HG02943 (cell line): ENCODE measurements at regions not wholly inside any gene's neighbourhood (a gene's known extent, or its start where the extent isn't known, plus 50 kb on each side); places are given as distances from the start of the nearest gene placed in this dataset.
"Not testable (repeated sequence)": the region's sequence is repeated elsewhere in the genome, so short reads cannot be mapped to it uniquely, and the experiment has no call there.

ENCODE experiments used
- ATAC-seq: cut with Tn5 transposase; IDR thresholded peaks from one replicate; pipeline ENCODE4 v1.9.1; 2021; ENCODE audit warnings: mild to moderate bottlenecking, low read depth, moderate library complexity; ENCODE audit not compliant: unreplicated experiment

GRCh38 chr12:75690296-75690955 lies 179.0 kb upstream of the KRR1 start:
- ATAC-seq = no peak

GRCh38 chr12:75686233-75686632 lies 174.8 kb upstream of the KRR1 start:
- ATAC-seq = not testable (repeated sequence)

- ATAC-seq = no peak
These were observed 174.3 kb upstream of the KRR1 start for GRCh38 chr12:75685617-75686225.

- no peak for ATAC-seq
These were observed 173.5 kb upstream of the KRR1 start for GRCh38 chr12:75684678-75685616.

- ATAC-seq = not testable (repeated sequence)
These were observed 172.7 kb upstream of the KRR1 start for GRCh38 chr12:75683995-75684586.

GRCh38 chr12:75683220-75683619 lies 171.8 kb upstream of the KRR1 start:
- no peak for ATAC-seq

GRCh38 chr12:75677522-75677921 lies 166.1 kb upstream of the KRR1 start:
- no peak for ATAC-seq

- ATAC-seq = no peak
These were observed 163.0 kb upstream of the KRR1 start for GRCh38 chr12:75674393-75674792.

- no peak for ATAC-seq
These were observed 160.8 kb upstream of the KRR1 start for GRCh38 chr12:75672200-75672599.

GRCh38 chr12:75670216-75670615 lies 158.8 kb upstream of the KRR1 start:
- no peak for ATAC-seq

GRCh38 chr12:75666939-75667334 lies 155.5 kb upstream of the KRR1 start:
- ATAC-seq = no peak

- ATAC-seq = no peak
These were observed 154.9 kb upstream of the KRR1 start for GRCh38 chr12:75666126-75666938.

GRCh38 chr12:75665216-75665615 lies 153.8 kb upstream of the KRR1 start:
- no peak for ATAC-seq

GRCh38 chr12:75662511-75663159 lies 151.2 kb upstream of the KRR1 start:
- no peak for ATAC-seq

GRCh38 chr12:75661908-75662307 lies 150.5 kb upstream of the KRR1 start:
- no peak for ATAC-seq

- no peak for ATAC-seq
These were observed 149.5 kb upstream of the KRR1 start for GRCh38 chr12:75660805-75661404.

- ATAC-seq = no peak
These were observed 148.7 kb upstream of the KRR1 start for GRCh38 chr12:75660107-75660530.

GRCh38 chr12:75658901-75659823 lies 147.8 kb upstream of the KRR1 start:
- no peak for ATAC-seq
